Panc1 (cell line): ENCODE measurements at regions not wholly inside any gene's neighbourhood (a gene's known extent, or its start where the extent isn't known, plus 50 kb on each side); places are given as distances from the start of the nearest gene placed in this dataset.
"Not testable (repeated sequence)": the region's sequence is repeated elsewhere in the genome, so short reads cannot be mapped to it uniquely, and the experiment has no call there.

Source experiments
- ATAC-seq: fragments of 200-7000 bp; cut with Tn5 transposase; 2 replicates; pipeline ENCODE4 v1.9.1; 2020; ENCODE audit warnings: mild to moderate bottlenecking, moderate library complexity
- BruUV-seq: library from RNA; stranded (reverse); fragments of 400-500 nt; replicated peaks from 2 replicates; lab custom pipeline; 2021; lab: Mats Ljungman, UMichigan
- CTCF ChIA-PET: fragments of 300-600 bp; sonication (Branson Sonifier 250); formaldehyde crosslinking; loops from one replicate; lab custom pipeline; 2022; ENCODE audit warnings: antibody characterized with exemption; lab: Charles Lee
- POLR2A ChIA-PET: fragments of 300-600 bp; sonication (Branson Sonifier 250); formaldehyde crosslinking; loops from one replicate; lab custom pipeline; 2022; ENCODE audit warnings: antibody characterized with exemption; lab: Charles Lee
- DNase-seq: peaks from one replicate; pipeline ENCODE4 v3.0.0-alpha.2; 2010; ENCODE audit warnings: low read depth, low spot score
- H3K27ac ChIP-seq: 2 replicates; pipeline ENCODE4 v1.5.1; 2011; ENCODE audit warnings: mild to moderate bottlenecking, low read length, inconsistent platforms
- H3K27me3 ChIP-seq: fragments of 200-500 bp; sonication (Bioruptor generic); 2 replicates; pipeline ENCODE4 v1.6.0; 2014; ENCODE audit warnings: low read length, inconsistent platforms; ENCODE audit not compliant: control insufficient read depth, insufficient read depth
- H3K36me3 ChIP-seq: fragments of 200-500 bp; sonication (Bioruptor generic); 2 replicates; pipeline ENCODE4 v1.5.1; 2014; ENCODE audit warnings: inconsistent platforms, mild to moderate bottlenecking, low read length, moderate library complexity; ENCODE audit not compliant: control insufficient read depth, insufficient read depth
- H3K4me1 ChIP-seq: 2 replicates; pipeline ENCODE4 v1.5.1; 2011; ENCODE audit warnings: inconsistent platforms, mild to moderate bottlenecking, low read length, moderate library complexity; ENCODE audit not compliant: control insufficient read depth, insufficient read depth
- H3K4me3 ChIP-seq, 2 experiments: 2 replicates each; pipeline ENCODE4 v1.5.1; 2011 to 2012; ENCODE audit warnings: low read depth in 2 of 2, low read length in 2 of 2, mild to moderate bottlenecking in 2 of 2, inconsistent platforms in 1 of 2, moderate library complexity in 1 of 2
- H3K9me3 ChIP-seq: fragments of 200-500 bp; sonication (Bioruptor generic); 2 replicates; pipeline ENCODE4 v1.5.1; 2014; ENCODE audit warnings: low read depth, mild to moderate bottlenecking, inconsistent platforms, low read length, moderate library complexity; ENCODE audit not compliant: control insufficient read depth, insufficient read depth
- POLR2AphosphoS5 ChIP-seq: IDR thresholded peaks from 2 replicates; pipeline ENCODE4 v1.6.1; 2012; ENCODE audit warnings: mild to moderate bottlenecking, low read depth, low read length, moderate library complexity
- SIN3A ChIP-seq: IDR thresholded peaks from 2 replicates; pipeline ENCODE4 v1.6.1; 2012; ENCODE audit warnings: low read depth, mild to moderate bottlenecking, low read length, moderate library complexity, borderline replicate concordance; ENCODE audit not compliant: insufficient read depth
- TCF7L2 ChIP-seq: IDR thresholded peaks from 2 replicates; pipeline ENCODE4 v1.6.1; 2011; ENCODE audit warnings: mild to moderate bottlenecking, low read depth, low read length, inconsistent platforms
- in situ Hi-C: cut with HindIII; loops from 2 replicates; pipeline ENCODE4 v1.10.0; 2016; ENCODE audit warnings: low sequenced_read_pairs, low pct_unique_long_range_greater_than_20kb
- intact Hi-C: fragments of 100-400 bp; cut with micrococcal nuclease; formaldehyde crosslinking; loops from one replicate; pipeline ENCODE4 v1.10.0; 2022; ENCODE audit not compliant: unreplicated experiment
- TF ChIP-seq, protein P1 (sequence below), 2 experiments: IDR thresholded peaks; 2 replicates each; pipeline ENCODE4 v1.6.1; 2011 to 2012; ENCODE audit warnings: low read depth in 2 of 2, control low read depth in 1 of 2, low read length in 1 of 2, mild to moderate bottlenecking in 1 of 2, moderate library complexity in 1 of 2; ENCODE audit not compliant: insufficient read depth in 1 of 2
- TF ChIP-seq, protein P2 (sequence below): fragments of 450-650 bp; IDR thresholded peaks from 2 replicates; pipeline ENCODE4 v1.5.1; 2017; ENCODE audit warnings: mild to moderate bottlenecking

DNA sequence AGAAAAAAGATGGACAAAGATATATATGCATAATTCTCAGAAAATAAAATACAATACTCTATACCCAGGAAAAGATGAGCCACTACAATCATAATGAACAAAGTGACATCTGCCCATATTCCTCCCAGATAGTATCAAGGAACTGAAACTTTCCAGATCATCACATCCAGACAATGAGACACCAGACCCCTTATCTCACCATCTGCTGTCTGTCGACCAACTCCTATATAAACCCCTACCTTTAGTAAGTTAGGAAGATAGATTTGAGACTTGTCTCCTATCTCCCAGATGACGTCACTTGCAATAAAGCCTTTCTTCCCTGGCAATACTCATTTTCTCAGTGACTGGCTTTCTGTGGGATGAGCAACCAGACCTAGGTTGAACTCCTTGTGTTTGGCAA, 1071.6 kb downstream of the PLOD2 start:
- TF ChIP-seq TCF7L2: no peak
- no peak for TF ChIP-seq POLR2AphosphoS5
- TF ChIP-seq, protein P1, sequence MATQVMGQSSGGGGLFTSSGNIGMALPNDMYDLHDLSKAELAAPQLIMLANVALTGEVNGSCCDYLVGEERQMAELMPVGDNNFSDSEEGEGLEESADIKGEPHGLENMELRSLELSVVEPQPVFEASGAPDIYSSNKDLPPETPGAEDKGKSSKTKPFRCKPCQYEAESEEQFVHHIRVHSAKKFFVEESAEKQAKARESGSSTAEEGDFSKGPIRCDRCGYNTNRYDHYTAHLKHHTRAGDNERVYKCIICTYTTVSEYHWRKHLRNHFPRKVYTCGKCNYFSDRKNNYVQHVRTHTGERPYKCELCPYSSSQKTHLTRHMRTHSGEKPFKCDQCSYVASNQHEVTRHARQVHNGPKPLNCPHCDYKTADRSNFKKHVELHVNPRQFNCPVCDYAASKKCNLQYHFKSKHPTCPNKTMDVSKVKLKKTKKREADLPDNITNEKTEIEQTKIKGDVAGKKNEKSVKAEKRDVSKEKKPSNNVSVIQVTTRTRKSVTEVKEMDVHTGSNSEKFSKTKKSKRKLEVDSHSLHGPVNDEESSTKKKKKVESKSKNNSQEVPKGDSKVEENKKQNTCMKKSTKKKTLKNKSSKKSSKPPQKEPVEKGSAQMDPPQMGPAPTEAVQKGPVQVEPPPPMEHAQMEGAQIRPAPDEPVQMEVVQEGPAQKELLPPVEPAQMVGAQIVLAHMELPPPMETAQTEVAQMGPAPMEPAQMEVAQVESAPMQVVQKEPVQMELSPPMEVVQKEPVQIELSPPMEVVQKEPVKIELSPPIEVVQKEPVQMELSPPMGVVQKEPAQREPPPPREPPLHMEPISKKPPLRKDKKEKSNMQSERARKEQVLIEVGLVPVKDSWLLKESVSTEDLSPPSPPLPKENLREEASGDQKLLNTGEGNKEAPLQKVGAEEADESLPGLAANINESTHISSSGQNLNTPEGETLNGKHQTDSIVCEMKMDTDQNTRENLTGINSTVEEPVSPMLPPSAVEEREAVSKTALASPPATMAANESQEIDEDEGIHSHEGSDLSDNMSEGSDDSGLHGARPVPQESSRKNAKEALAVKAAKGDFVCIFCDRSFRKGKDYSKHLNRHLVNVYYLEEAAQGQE (IDR thresholded peaks at IDR 0.05; ENCODE audit: insufficient read depth in 1 of 2, low read depth in 2 of 2, low read length in 1 of 2): no peak
- TF ChIP-seq, protein P2, sequence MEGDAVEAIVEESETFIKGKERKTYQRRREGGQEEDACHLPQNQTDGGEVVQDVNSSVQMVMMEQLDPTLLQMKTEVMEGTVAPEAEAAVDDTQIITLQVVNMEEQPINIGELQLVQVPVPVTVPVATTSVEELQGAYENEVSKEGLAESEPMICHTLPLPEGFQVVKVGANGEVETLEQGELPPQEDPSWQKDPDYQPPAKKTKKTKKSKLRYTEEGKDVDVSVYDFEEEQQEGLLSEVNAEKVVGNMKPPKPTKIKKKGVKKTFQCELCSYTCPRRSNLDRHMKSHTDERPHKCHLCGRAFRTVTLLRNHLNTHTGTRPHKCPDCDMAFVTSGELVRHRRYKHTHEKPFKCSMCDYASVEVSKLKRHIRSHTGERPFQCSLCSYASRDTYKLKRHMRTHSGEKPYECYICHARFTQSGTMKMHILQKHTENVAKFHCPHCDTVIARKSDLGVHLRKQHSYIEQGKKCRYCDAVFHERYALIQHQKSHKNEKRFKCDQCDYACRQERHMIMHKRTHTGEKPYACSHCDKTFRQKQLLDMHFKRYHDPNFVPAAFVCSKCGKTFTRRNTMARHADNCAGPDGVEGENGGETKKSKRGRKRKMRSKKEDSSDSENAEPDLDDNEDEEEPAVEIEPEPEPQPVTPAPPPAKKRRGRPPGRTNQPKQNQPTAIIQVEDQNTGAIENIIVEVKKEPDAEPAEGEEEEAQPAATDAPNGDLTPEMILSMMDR: no peak
- TF ChIP-seq SIN3A: no peak
- in situ Hi-C loops (no loop called here), intact Hi-C loops (no loop called here)
- Histone ChIP-seq H3K27ac (no peak overlapping the region), H3K9me3 (no peaks in the 10 kb centered on the region), H3K36me3 (no peaks in the 10 kb centered on the region), H3K4me1 (no peaks in the 10 kb centered on the region), H3K27me3 (no peaks in the 10 kb centered on the region), H3K4me3 (no peak overlapping the region)
- ChIA-PET POLR2A (no interaction called here), CTCF (no interaction called here)
- no TSS peak for BruUV-seq
- ATAC-seq (no peak), DNase-seq (no peak)

DNA sequence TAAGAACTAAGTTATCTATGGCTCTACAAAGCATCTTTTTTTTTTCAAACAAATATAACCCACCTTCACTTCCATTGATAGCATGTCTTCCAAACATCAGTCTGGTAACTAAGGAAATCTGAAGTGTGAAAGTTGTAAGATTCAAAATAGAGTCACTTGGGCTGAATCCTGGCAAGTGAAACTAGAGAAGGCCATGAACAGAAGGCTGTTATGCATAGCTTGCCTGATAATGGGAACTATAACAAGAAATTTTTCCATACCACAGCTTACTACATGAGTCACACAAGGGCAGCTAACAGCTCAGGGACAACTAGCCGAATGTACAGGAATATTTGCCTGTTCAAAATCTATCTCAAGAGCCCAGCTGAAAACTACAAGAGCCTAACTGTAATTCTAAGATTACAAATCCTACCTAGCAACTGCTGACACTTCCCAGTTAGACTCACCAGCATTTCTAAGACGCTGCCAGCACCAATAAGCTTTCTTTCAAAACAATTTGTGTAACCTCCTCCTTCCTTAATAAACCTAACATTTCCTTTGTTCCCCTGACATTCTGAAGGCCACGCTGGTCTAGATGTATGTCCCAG, 1066.5 kb downstream of the PLOD2 start:
- no peak for DNase-seq
- POLR2A ChIA-PET: no interaction called here
- no TSS peak for BruUV-seq
- no peaks in the 10 kb centered on the region for H3K36me3 ChIP-seq
- intact Hi-C loops (no loop called here), in situ Hi-C loops (no loop called here)
- CTCF ChIA-PET: no interaction called here
- TF ChIP-seq, protein P1 (IDR thresholded peaks at IDR 0.05; ENCODE audit: insufficient read depth in 1 of 2, low read depth in 2 of 2, low read length in 1 of 2): no peak
- TF ChIP-seq POLR2AphosphoS5: no peak
- TF ChIP-seq, protein P2: no peak
- no peak for TF ChIP-seq TCF7L2
- no peak for TF ChIP-seq SIN3A
- H3K27me3 ChIP-seq: no peaks in the 10 kb centered on the region
- no peak overlapping the region for H3K27ac ChIP-seq
- H3K9me3 ChIP-seq: no peaks in the 10 kb centered on the region
- H3K4me3 ChIP-seq: no peak overlapping the region
- ATAC-seq: no peak
- no peaks in the 10 kb centered on the region for H3K4me1 ChIP-seq

DNA sequence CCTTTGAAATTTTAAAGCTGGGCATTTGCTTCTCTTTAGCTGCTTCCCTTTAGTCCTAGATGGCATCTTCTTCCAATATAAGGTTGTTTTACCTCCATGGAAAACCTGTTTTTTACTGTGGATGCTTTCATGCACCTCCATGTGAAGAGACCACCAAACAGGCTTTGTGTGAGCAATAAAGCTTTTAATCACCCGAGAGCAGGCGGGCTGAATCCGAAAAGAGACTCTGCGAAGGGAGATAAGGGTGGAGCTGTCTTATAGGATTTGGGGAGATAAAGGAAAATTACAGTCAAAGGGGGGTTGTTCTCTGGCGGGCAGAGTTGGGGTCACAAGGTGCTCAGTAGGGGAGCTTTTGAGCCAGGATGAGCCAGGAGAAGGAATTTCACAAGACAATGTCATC, 1049.8 kb downstream of the PLOD2 start:
- ATAC-seq, POLR2A ChIA-PET, H3K4me1 ChIP-seq, H3K27me3 ChIP-seq, in situ Hi-C loops, CTCF ChIA-PET, H3K4me3 ChIP-seq, H3K9me3 ChIP-seq, H3K27ac ChIP-seq, BruUV-seq, H3K36me3 ChIP-seq, DNase-seq, intact Hi-C loops: not testable (repeated sequence)
